HEK293T (cell line): ENCODE measurements at regions not wholly inside any gene's neighbourhood (a gene's known extent, or its start where the extent isn't known, plus 50 kb on each side); places are given as distances from the start of the nearest gene placed in this dataset.

Source experiments
- ARNT ChIP-seq: fragments of 450-650 bp; IDR thresholded peaks from 2 replicates; pipeline ENCODE4 v1.6.1; 2017; ENCODE audit warnings: mild to moderate bottlenecking
- BHLHE40 ChIP-seq: fragments of 450-650 bp; IDR thresholded peaks from 2 replicates; pipeline ENCODE4 v1.6.1; 2016; ENCODE audit warnings: mild to moderate bottlenecking, moderate library complexity, borderline replicate concordance
- CTBP1 ChIP-seq: fragments of 450-650 bp; IDR thresholded peaks from 2 replicates; pipeline ENCODE4 v1.6.1; 2016; ENCODE audit warnings: borderline replicate concordance
- ELF4 ChIP-seq: fragments of 450-650 bp; IDR thresholded peaks from 2 replicates; pipeline ENCODE4 v1.6.1; 2017; ENCODE audit warnings: antibody characterized with exemption
- FOXA1 ChIP-seq: fragments of 450-650 bp; IDR thresholded peaks from 2 replicates; pipeline ENCODE4 v1.6.1; 2016; ENCODE audit warnings: mild to moderate bottlenecking
- FOXK2 ChIP-seq: fragments of 450-650 bp; IDR thresholded peaks from 2 replicates; pipeline ENCODE4 v1.6.1; 2016; ENCODE audit warnings: mild to moderate bottlenecking
- FOXM1 ChIP-seq: fragments of 450-650 bp; IDR thresholded peaks from 2 replicates; pipeline ENCODE4 v1.6.1; 2017; ENCODE audit warnings: mild to moderate bottlenecking, borderline replicate concordance
- LEF1 ChIP-seq: fragments of 450-650 bp; IDR thresholded peaks from 2 replicates; pipeline ENCODE4 v1.6.1; 2017; ENCODE audit warnings: mild to moderate bottlenecking, borderline replicate concordance
- SP1 ChIP-seq: fragments of 450-650 bp; IDR thresholded peaks from 2 replicates; pipeline ENCODE4 v1.6.1; 2017
- SUZ12 ChIP-seq: fragments of 450-650 bp; IDR thresholded peaks from 2 replicates; pipeline ENCODE4 v1.6.1; 2016; ENCODE audit warnings: mild to moderate bottlenecking
- TARDBP ChIP-seq: fragments of 450-650 bp; IDR thresholded peaks from 2 replicates; pipeline ENCODE4 v1.6.1; 2016

- no peak for TF ChIP-seq FOXM1
- TF ChIP-seq CTBP1: no peak
- TF ChIP-seq LEF1: no peak
- no peak for TF ChIP-seq FOXA1
- TF ChIP-seq ELF4: no peak
- TF ChIP-seq BHLHE40: no peak
- TF ChIP-seq SUZ12: no peak
- no peak for TF ChIP-seq TARDBP
- no peak for TF ChIP-seq FOXK2
- TF ChIP-seq ARNT: no peak
- TF ChIP-seq SP1: no peak
Observed at GRCh38 chr12:127717278-127717677, 549.7 kb upstream of the TMEM132C start.
